ENCODE measurements at regions not wholly inside any gene's neighbourhood (a gene's known extent, or its start where the extent isn't known, plus 50 kb on each side); places are given as distances from the start of the nearest gene placed in this dataset.

GRCh38 chr13:89673789-89674311 is 1673.6 kb upstream of the MIR17HG start:
- DNase-seq, result no peak

- no peak for DNase-seq
These were observed 1668.9 kb upstream of the MIR17HG start for GRCh38 chr13:89678466-89679121.

- DNase-seq, result no peak
These were observed 1662.6 kb upstream of the MIR17HG start for GRCh38 chr13:89684896-89685295.

- no peak for DNase-seq
These were observed 1661.3 kb upstream of the MIR17HG start for GRCh38 chr13:89686171-89686570.

- DNase-seq, result no peak
These were observed 1660.4 kb upstream of the MIR17HG start for GRCh38 chr13:89687066-89687465.

- no peak for DNase-seq
These were observed 1658.6 kb upstream of the MIR17HG start for GRCh38 chr13:89688918-89689317.

- no peak for DNase-seq
These were observed 1653.0 kb upstream of the MIR17HG start for GRCh38 chr13:89694451-89694850.

GRCh38 chr13:89695343-89696257 is 1651.9 kb upstream of the MIR17HG start:
- DNase-seq, result peak; percentile 4 to 38

GRCh38 chr13:89701913-89702312 is 1645.6 kb upstream of the MIR17HG start:
- no peak for DNase-seq

- DNase-seq, result no peak
These were observed 1643.4 kb upstream of the MIR17HG start for GRCh38 chr13:89704040-89704439.

- DNase-seq, result no peak
These were observed 1639.5 kb upstream of the MIR17HG start for GRCh38 chr13:89708013-89708412.

- no peak for DNase-seq
These were observed 1626.3 kb upstream of the MIR17HG start for GRCh38 chr13:89721216-89721615.

- no peak for DNase-seq
These were observed 1620.6 kb upstream of the MIR17HG start for GRCh38 chr13:89726690-89727435.

GRCh38 chr13:89733829-89734228 is 1613.7 kb upstream of the MIR17HG start:
- DNase-seq, result no peak

GRCh38 chr13:89737051-89737450 is 1610.4 kb upstream of the MIR17HG start:
- DNase-seq, result no peak

- DNase-seq, result no peak
These were observed 1609.4 kb upstream of the MIR17HG start for GRCh38 chr13:89738072-89738471.

- no peak for DNase-seq
These were observed 1606.3 kb upstream of the MIR17HG start for GRCh38 chr13:89740994-89741685.

- no peak for DNase-seq
These were observed 1600.9 kb upstream of the MIR17HG start for GRCh38 chr13:89746554-89746953.

GRCh38 chr13:89748716-89749115 is 1598.8 kb upstream of the MIR17HG start:
- DNase-seq, result no peak

- no peak for DNase-seq
These were observed 1597.6 kb upstream of the MIR17HG start for GRCh38 chr13:89749888-89750287.

- DNase-seq, result no peak
These were observed 1597.1 kb upstream of the MIR17HG start for GRCh38 chr13:89750371-89750770.

- no peak for DNase-seq
These were observed 1596.0 kb upstream of the MIR17HG start for GRCh38 chr13:89751432-89751930.

Measured in SW 1271 (cell line).